Liver (tissue), 8 donors: ENCODE measurements at regions not wholly inside any gene's neighbourhood (a gene's known extent, or its start where the extent isn't known, plus 50 kb on each side); places are given as distances from the start of the nearest gene placed in this dataset.

Source experiments
- DNase-seq: peaks from one replicate; pipeline ENCODE4 v3.0.0-alpha.2; 2017; ENCODE audit warnings: low spot score
- H3K27ac ChIP-seq, 2 donors: one replicate each; pipeline ENCODE4 v1.7.0; 2013; ENCODE audit warnings: inconsistent platforms in 2 of 2, low read length in 2 of 2, control low read depth in 1 of 2, low read depth in 1 of 2, mild to moderate bottlenecking in 1 of 2
- H3K27me3 ChIP-seq, 4 donors: one replicate each; pipeline versions ENCODE4 v1.6.1 to v1.7.0; 2013; ENCODE audit warnings: low read length in 3 of 4, inconsistent platforms in 1 of 4, mild to moderate bottlenecking in 1 of 4, moderate library complexity in 1 of 4; ENCODE audit not compliant: control insufficient read depth in 4 of 4, insufficient read depth in 4 of 4
- H3K36me3 ChIP-seq, 4 donors: one replicate each; pipeline versions ENCODE4 v1.6.1 to v1.7.0; 2013; ENCODE audit warnings: low read length in 3 of 4, mild to moderate bottlenecking in 3 of 4, low read depth in 1 of 4, moderate library complexity in 1 of 4; ENCODE audit not compliant: control insufficient read depth in 4 of 4, insufficient read depth in 3 of 4
- H3K4me1 ChIP-seq, 4 donors: one replicate each; pipeline versions ENCODE4 v1.6.1 to v1.7.0; 2013; ENCODE audit warnings: low read length in 3 of 4, mild to moderate bottlenecking in 3 of 4, moderate library complexity in 1 of 4; ENCODE audit not compliant: control insufficient read depth in 4 of 4, insufficient read depth in 4 of 4
- H3K4me3 ChIP-seq, 3 donors: one replicate each; pipeline versions ENCODE4 v1.6.1 to v1.7.0; 2013; ENCODE audit warnings: low read length in 3 of 3, control low read depth in 1 of 3, low read depth in 1 of 3, mild to moderate bottlenecking in 1 of 3
- H3K9ac ChIP-seq, 2 donors: one replicate each; pipeline ENCODE4 v1.7.0; 2013; ENCODE audit warnings: low read length in 2 of 2, mild to moderate bottlenecking in 2 of 2, moderate library complexity in 2 of 2, control low read depth in 1 of 2, low read depth in 1 of 2
- H3K9me3 ChIP-seq, 4 donors: one replicate each; pipeline versions ENCODE4 v1.6.1 to v1.7.0; 2013; ENCODE audit warnings: low read length in 3 of 4; ENCODE audit not compliant: control insufficient read depth in 4 of 4
- GABPA ChIP-seq, 2 donors: IDR thresholded peaks in 1 of 2; conservative IDR thresholded peaks in 1 of 2; 2 replicates each; pipeline ENCODE4 v1.6.1; 2016; ENCODE audit warnings: antibody characterized with exemption in 2 of 2, mild to moderate bottlenecking in 1 of 2, moderate library complexity in 1 of 2
- HNF4A ChIP-seq, 2 donors: conservative IDR thresholded peaks; 2 replicates each; pipeline ENCODE4 v1.6.1; 2016; ENCODE audit warnings: antibody characterized with exemption in 2 of 2, mild to moderate bottlenecking in 2 of 2
- NR2F2 ChIP-seq: IDR thresholded peaks from 2 replicates; pipeline ENCODE4 v1.6.1; 2016; ENCODE audit warnings: antibody characterized with exemption
- RAD21 ChIP-seq, 2 donors: IDR thresholded peaks; 2 replicates each; pipeline ENCODE4 v1.6.1; 2016; ENCODE audit warnings: antibody characterized with exemption in 2 of 2, mild to moderate bottlenecking in 2 of 2
- REST ChIP-seq: IDR thresholded peaks from 2 replicates; pipeline ENCODE4 v1.6.1; 2016; ENCODE audit warnings: antibody characterized with exemption, mild to moderate bottlenecking
- RXRA ChIP-seq, 2 donors: IDR thresholded peaks; 2 replicates each; pipeline ENCODE4 v1.6.1; 2017 to 2018; ENCODE audit warnings: antibody characterized with exemption in 2 of 2, mild to moderate bottlenecking in 1 of 2
- SP1 ChIP-seq: IDR thresholded peaks from 2 replicates; pipeline ENCODE4 v1.6.1; 2018; ENCODE audit warnings: antibody characterized with exemption, mild to moderate bottlenecking
- TAF1 ChIP-seq: conservative IDR thresholded peaks from 2 replicates; pipeline ENCODE4 v1.6.1; 2016; ENCODE audit warnings: antibody characterized with exemption, mild to moderate bottlenecking
- YY1 ChIP-seq: IDR thresholded peaks from 2 replicates; pipeline ENCODE4 v1.6.1; 2016; ENCODE audit warnings: antibody characterized with exemption, mild to moderate bottlenecking
- WGBS: extraction: QIAGEN DNeasy Blood & Tissue Kit; methylation state at CpG from one replicate; pipeline ENCODE4 v1.1.7; 2013; 5-methylcytosine and 5-hydroxymethylcytosine counted together
- TF ChIP-seq, protein P1 (sequence below): IDR thresholded peaks from 2 replicates; pipeline ENCODE4 v1.6.1; 2016; ENCODE audit warnings: antibody characterized with exemption
- TF ChIP-seq, protein P2 (sequence below): IDR thresholded peaks from 2 replicates; pipeline ENCODE4 v1.6.1; 2016; ENCODE audit warnings: antibody characterized with exemption
- TF ChIP-seq, protein P3 (sequence below): fragments of 150-350 bp; IDR thresholded peaks from 2 replicates; pipeline ENCODE4 v1.5.1; 2017; ENCODE audit warnings: improper control_type of control experiment, low read depth, low read length; ENCODE audit not compliant: missing input control
- donor health status: healthy.
- donor health status: healthy.
- donor health status: healthy.
- donor health status: healthy.
- donor health status: healthy.

DNA sequence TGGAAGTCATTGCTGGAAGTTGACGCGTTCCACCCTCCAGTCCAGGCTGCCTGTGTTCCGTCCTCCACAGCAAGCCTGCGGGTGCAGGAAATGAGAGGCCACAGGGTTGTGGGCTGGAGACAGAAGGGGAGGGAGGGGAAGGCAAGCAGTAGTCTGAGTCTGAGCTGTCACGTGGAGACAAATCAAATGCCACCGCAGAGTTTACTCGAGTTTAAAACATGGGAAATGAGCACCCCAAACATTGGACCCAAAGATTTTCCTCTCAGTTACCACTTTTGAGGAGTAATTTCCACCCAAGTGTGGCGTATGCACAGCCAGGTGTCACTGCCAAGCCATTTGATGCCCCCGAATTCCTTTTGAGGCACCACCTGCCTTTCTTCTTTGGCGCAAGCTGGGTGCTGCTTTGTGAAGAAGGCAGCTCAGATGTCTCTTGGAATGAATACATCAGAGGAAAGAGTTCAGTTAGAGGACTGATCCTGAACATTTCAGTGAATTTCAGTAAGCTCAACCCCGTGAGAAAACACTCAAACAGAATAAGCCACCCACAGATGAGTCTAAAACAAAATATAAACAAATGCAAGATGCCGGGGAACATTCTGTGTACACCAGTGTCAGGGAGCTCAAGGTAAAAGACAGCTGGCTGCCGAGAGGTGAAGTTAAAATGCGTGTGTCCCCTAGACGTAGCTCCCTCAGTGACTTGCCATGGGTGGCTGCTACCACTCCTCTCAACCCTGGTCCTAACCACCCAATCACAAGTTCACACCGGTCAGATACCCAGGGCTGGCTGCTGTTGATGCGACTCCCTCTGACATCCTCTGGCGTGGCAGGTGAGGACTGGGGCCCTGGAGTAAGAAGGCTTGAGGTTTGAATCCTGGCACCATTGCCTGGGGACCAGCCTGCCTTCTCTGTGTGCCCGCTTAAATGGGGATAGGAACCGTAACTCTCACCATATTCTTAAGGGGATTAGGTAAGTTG lies 203.8 kb downstream of the UACA start:
- Histone ChIP-seq H3K27ac (no peak overlapping the region), H3K9me3 (no peaks in the 10 kb centered on the region), H3K9ac (no peak overlapping the region), H3K4me3 (no peak overlapping the region), H3K27me3 (no peaks in the 10 kb centered on the region), H3K4me1 (peaks cover 0 to 10% (median 3%) of the 10 kb centered on the region in 4 donors), H3K36me3 (no peaks in the 10 kb centered on the region)
- WGBS = 61% methylated on average over 20 of the region's 20 CpGs
- TF ChIP-seq RAD21 (IDR thresholded peaks at IDR 0.05) = no peak
- TF ChIP-seq, protein P1, sequence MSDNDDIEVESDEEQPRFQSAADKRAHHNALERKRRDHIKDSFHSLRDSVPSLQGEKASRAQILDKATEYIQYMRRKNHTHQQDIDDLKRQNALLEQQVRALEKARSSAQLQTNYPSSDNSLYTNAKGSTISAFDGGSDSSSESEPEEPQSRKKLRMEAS = no peak
- no peak for TF ChIP-seq TAF1
- TF ChIP-seq, protein P2, sequence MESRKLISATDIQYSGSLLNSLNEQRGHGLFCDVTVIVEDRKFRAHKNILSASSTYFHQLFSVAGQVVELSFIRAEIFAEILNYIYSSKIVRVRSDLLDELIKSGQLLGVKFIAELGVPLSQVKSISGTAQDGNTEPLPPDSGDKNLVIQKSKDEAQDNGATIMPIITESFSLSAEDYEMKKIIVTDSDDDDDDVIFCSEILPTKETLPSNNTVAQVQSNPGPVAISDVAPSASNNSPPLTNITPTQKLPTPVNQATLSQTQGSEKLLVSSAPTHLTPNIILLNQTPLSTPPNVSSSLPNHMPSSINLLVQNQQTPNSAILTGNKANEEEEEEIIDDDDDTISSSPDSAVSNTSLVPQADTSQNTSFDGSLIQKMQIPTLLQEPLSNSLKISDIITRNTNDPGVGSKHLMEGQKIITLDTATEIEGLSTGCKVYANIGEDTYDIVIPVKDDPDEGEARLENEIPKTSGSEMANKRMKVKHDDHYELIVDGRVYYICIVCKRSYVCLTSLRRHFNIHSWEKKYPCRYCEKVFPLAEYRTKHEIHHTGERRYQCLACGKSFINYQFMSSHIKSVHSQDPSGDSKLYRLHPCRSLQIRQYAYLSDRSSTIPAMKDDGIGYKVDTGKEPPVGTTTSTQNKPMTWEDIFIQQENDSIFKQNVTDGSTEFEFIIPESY = no peak
- peak; percentile 29 for TF ChIP-seq SP1
- TF ChIP-seq GABPA (IDR thresholded peaks at IDR 0.05 in 1 of 2, conservative IDR thresholded peaks at IDR 0.05 in 1 of 2) = no peak
- no peak for TF ChIP-seq HNF4A (conservative IDR thresholded peaks at IDR 0.05)
- TF ChIP-seq REST = no peak
- peak; percentile 31 to 34 for TF ChIP-seq RXRA (IDR thresholded peaks at IDR 0.05)
- peak; percentile 94 for TF ChIP-seq NR2F2
- TF ChIP-seq, protein P3, sequence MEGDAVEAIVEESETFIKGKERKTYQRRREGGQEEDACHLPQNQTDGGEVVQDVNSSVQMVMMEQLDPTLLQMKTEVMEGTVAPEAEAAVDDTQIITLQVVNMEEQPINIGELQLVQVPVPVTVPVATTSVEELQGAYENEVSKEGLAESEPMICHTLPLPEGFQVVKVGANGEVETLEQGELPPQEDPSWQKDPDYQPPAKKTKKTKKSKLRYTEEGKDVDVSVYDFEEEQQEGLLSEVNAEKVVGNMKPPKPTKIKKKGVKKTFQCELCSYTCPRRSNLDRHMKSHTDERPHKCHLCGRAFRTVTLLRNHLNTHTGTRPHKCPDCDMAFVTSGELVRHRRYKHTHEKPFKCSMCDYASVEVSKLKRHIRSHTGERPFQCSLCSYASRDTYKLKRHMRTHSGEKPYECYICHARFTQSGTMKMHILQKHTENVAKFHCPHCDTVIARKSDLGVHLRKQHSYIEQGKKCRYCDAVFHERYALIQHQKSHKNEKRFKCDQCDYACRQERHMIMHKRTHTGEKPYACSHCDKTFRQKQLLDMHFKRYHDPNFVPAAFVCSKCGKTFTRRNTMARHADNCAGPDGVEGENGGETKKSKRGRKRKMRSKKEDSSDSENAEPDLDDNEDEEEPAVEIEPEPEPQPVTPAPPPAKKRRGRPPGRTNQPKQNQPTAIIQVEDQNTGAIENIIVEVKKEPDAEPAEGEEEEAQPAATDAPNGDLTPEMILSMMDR = no peak
- TF ChIP-seq YY1 = no peak
- no peak for DNase-seq
